Kidney capillary endothelial cell (primary cell): ENCODE measurements at regions not wholly inside any gene's neighbourhood (a gene's known extent, or its start where the extent isn't known, plus 50 kb on each side); places are given as distances from the start of the nearest gene placed in this dataset.

Experiments
- DNase-seq: peaks from one replicate; pipeline ENCODE4 v3.0.0-alpha.2; 2018; ENCODE audit warnings: low spot score

GRCh38 chr2:190809876-190810525 is 70.6 kb upstream of the GLS start:
- DNase-seq = no peak

GRCh38 chr2:190810981-190811587 is 69.5 kb upstream of the GLS start:
- DNase-seq = no peak

DNA sequence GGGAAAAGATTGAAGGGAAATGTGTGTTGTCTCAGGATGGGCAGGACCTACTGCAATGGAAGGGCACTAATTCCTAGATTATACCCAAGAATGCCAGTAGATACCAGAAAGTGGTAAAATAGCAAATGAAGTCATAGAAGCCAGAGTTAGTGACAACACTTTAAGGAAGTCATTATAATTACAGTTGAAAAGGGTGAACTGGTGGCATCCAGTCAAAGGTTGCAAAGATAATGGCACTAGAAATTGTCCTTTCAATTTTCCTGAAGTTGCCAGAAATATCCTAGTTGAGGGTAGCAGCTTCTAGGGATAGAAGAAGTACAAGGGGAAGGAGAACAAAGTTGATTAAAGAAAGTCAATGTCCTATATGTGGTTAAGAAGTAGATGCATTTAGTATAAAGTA is 68.8 kb upstream of the GLS start:
- DNase-seq = no peak

DNA sequence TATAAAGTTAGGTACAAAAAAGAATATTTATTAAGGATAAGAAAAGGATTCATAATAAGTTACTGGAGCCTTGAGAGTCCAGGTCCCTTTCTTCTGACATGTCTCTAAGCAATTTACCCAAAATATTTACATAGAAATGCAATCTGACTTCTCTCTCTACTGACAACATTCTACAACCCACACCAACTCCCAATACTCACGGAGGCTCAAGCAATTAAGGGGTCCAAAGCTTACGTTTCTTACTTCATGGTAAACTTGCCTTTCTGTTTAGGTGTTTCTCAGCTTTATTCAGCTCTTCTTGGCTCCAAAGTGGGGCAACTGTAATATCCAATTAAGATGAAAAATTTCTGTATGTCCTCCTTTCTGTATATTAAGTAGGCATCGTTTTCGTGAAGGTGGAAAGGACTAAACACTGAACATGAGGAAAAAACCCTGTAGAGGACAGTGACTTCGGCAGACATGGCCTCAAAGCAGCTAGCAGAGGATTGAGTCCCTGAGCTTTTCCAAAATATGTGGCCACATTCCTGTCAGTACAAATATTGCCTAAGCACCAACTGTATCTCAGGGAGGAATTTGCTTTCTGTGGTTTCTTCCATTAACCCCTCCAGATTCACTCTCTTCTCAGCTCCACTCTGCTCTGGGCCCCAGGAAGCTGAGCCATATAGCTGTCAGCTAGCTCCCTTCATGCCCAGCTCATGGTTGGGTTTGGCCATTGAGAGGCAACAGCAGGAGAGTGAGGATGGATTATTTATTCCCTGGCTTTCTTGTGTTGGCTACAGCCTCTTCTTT is 67.9 kb upstream of the GLS start:
- DNase-seq = no peak

GRCh38 chr2:190815226-190815625 is 65.4 kb upstream of the GLS start:
- DNase-seq = no peak

DNA sequence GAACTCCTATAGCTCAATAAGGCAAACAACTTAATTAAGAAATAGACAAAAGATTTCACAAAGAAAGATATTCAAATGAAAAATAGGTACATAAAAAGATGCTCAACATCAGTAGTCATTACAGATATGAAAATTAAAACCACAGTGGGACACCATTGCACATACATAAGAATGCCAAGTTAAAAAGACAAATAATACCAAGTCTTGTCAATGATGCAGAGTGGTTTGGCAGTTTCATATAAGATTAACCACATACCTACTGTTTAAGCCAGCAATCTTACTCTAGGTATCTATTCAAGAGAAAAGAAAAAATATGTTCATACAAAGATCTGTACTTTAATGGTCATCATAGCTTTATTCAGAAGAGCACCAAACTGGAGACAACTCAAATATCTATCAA is 63.5 kb upstream of the GLS start:
- no peak for DNase-seq

DNA sequence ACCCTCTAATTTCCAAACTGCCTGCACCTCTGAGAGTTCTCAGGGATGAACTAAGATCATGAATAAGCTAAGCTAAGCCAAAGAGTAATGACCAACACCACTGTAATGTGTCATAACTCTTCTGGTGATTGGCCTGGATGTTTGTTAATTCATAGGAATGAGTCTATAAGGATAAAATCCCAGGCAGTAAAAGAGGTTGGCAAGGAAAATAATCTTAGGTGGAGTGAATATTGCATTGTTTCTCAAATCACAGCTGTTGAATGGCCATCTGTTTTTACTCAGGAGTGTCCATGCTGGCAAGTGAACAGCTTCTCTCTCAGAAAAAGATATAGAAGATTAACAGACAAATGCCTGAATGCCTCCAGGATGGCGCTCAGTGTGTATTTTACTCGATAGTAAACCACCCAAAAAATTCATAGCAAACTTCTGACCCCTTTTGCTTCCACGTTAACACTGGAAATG is 60.8 kb upstream of the GLS start:
- no peak for DNase-seq

DNA sequence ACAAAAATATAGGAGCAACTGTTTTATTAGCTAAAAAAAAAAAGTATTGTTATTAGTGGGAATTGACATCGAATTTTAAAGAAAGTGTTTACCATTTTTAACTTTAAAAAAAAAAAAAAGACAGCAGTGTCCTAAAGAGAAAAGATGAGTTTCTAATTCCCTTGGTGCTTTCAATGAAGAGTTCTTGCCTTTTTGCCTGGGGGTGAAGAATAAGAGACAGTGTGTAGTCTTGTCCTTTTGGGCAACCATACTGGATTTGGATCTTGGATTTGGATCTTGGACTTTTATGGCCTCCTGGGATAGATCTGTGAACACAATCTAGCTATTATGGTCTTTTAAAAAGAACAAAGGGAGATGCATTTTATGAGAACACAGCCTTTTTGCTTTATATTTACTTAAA is 60.2 kb upstream of the GLS start:
- no peak for DNase-seq

DNA sequence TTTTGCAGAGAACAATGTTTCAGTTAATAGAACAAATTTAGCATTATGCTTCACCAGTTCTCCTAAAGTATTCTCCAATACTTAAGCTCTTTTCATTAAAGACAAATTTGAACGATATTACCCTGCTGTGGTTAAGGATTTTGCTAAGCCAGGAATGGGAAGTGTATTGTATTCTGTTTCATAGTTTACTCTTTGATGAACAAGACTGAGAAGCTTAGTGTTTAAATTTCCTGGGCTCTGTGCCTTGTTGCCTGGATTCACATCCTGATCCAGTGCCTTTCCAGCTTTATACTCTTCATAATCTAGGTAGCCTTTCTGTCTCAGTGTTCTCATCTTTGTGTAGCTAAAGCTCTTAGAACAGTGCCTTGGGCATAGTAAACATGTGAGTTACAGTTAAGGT is 58.6 kb upstream of the GLS start:
- no peak for DNase-seq

- DNase-seq = no peak
Measured at GRCh38 chr2:190827720-190828119, 52.9 kb upstream of the GLS start.

DNA sequence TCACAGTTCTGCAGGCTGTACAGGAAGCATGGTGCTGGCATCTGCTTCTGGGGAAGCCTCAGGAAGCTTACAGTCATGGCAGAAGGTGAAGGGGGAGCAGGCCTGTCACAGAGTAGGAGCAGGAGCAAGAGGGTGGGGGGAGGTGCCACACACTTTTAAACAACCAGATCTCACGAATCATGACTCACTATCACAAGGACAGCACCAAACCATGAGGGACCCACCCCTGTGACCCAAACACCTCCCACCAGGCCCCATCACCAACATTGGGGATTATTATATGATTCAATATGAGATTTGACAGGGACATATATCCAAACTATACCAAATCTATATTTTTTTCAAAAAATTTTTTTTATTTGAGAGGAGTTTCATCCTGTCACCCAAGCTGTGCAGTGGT is 51.0 kb upstream of the GLS start:
- no peak for DNase-seq
